K562 (cell line): ENCODE measurements at regions not wholly inside any gene's neighbourhood (a gene's known extent, or its start where the extent isn't known, plus 50 kb on each side); places are given as distances from the start of the nearest gene placed in this dataset.

Experiments
- REST ChIP-seq, 2 experiments: fragments of 450-650 bp; formaldehyde crosslinking in 1 of 2; IDR thresholded peaks; 2 replicates each; pipeline versions ENCODE4 v1.4.0 to v1.6.1; 2014 to 2020; ENCODE audit warnings: mild to moderate bottlenecking in 2 of 2, borderline replicate concordance in 1 of 2, low read depth in 1 of 2
- ZNF174 ChIP-seq: fragments of 250-450 bp; sonication (Bioruptor Pico); IDR thresholded peaks from 2 replicates; pipeline ENCODE4 v1.4.0; 2020; ENCODE audit warnings: mild to moderate bottlenecking

GRCh38 chr14:98994561-98994960 is 277.4 kb downstream of the BCL11B start (continued):
- TF ChIP-seq REST (IDR thresholded peaks at IDR 0.05; ENCODE audit: borderline replicate concordance) (no peak), REST (CRISPR knock-in tag; IDR thresholded peaks at IDR 0.05; ENCODE audit: low read depth) (no peak), ZNF174 (CRISPR knock-in tag) (no peak)
